Tibial nerve (tissue), 3 donors: ENCODE measurements at regions not wholly inside any gene's neighbourhood (a gene's known extent, or its start where the extent isn't known, plus 50 kb on each side); places are given as distances from the start of the nearest gene placed in this dataset.

Source experiments
- CTCF ChIP-seq, 5 experiments: fragments of 200-600 bp in 3 of 5; fragments of 450-650 bp in 2 of 5; sonication (generic) in 3 of 5; IDR thresholded peaks; one replicate each; pipeline ENCODE4 v1.5.1; 2016 to 2019; ENCODE audit warnings: antibody characterized with exemption in 5 of 5, mild to moderate bottlenecking in 3 of 5, moderate library complexity in 2 of 5
- POLR2A ChIP-seq, 2 donors: fragments of 450-650 bp; IDR thresholded peaks; one replicate each; pipeline ENCODE4 v1.6.1; 2017; ENCODE audit warnings: antibody characterized with exemption in 2 of 2, mild to moderate bottlenecking in 2 of 2, moderate library complexity in 2 of 2

- TF ChIP-seq CTCF (IDR thresholded peaks at IDR 0.05), result no peak
- no peak for TF ChIP-seq POLR2A (IDR thresholded peaks at IDR 0.05)
Observed at GRCh38 chr6:6841571-6841970, 253.1 kb downstream of the LY86 start.
